Colonic mucosa (tissue), 4 donors: ENCODE measurements at regions not wholly inside any gene's neighbourhood (a gene's known extent, or its start where the extent isn't known, plus 50 kb on each side); places are given as distances from the start of the nearest gene placed in this dataset.
"Not testable (repeated sequence)": the region's sequence is repeated elsewhere in the genome, so short reads cannot be mapped to it uniquely, and the experiment has no call there.

Experiments
- DNase-seq: peaks from one replicate; pipeline ENCODE4 v3.0.0-alpha.2; 2020
- H3K27ac ChIP-seq: fragments of 200-600 bp; one replicate; pipeline ENCODE4 v1.8.0; 2021
- H3K27me3 ChIP-seq: fragments of 200-600 bp; one replicate; pipeline ENCODE4 v1.8.0; 2021
- H3K36me3 ChIP-seq: fragments of 200-600 bp; one replicate; pipeline ENCODE4 v1.8.0; 2021
- H3K4me1 ChIP-seq: fragments of 200-600 bp; one replicate; pipeline ENCODE4 v1.8.0; 2021; ENCODE audit warnings: mild to moderate bottlenecking
- H3K4me3 ChIP-seq: fragments of 200-600 bp; one replicate; pipeline ENCODE4 v1.8.0; 2021
- H3K9ac ChIP-seq, 2 donors: one replicate each; pipeline ENCODE4 v1.7.0; 2013; ENCODE audit warnings: control low read depth in 2 of 2, low read depth in 2 of 2, low read length in 2 of 2
- H3K9me3 ChIP-seq: fragments of 200-600 bp; one replicate; pipeline ENCODE4 v1.8.0; 2021
- intact Hi-C: fragments of 100-400 bp; cut with DNase I; formaldehyde crosslinking; loops from one replicate; pipeline ENCODE4 v1.14.1; 2022
- TF ChIP-seq, protein P1 (sequence below): fragments of 200-600 bp; IDR thresholded peaks from one replicate; pipeline ENCODE4 v1.8.0; 2022; ENCODE audit warnings: antibody characterized with exemption, mild to moderate bottlenecking
- donor health status: healthy.
- donor health status: DM: no; HTN: no; CAD: no.
- donor health status: DM: no; HTN: no; CAD: no.

DNA sequence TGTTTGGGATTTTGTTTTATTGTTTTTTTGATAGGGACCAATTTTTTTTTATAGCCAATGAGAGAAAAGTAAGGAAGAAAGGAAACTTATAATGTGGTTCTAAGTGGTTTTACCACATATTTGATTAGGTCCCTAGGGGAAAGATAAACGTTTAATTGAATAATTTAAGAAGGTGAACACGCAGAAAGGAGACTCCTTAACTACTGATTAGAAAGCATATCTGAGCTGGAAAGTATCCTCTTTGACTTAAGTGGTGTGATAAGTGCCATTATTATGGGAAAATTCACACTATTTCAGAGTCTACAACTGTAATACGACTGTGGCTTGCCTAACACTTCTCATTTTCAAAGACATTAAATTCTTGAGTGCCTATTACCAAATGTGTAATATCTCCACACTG is 106.5 kb upstream of the GRAMD1B start:
- intact Hi-C loops: no loop called here
- Histone ChIP-seq H3K4me1 (no peaks in the 10 kb centered on the region), H3K9ac (no peak overlapping the region), H3K36me3 (no peaks in the 10 kb centered on the region), H3K4me3 (no peak overlapping the region), H3K9me3 (no peaks in the 10 kb centered on the region), H3K27ac (no peak overlapping the region), H3K27me3 (no peaks in the 10 kb centered on the region)
- TF ChIP-seq, protein P1, sequence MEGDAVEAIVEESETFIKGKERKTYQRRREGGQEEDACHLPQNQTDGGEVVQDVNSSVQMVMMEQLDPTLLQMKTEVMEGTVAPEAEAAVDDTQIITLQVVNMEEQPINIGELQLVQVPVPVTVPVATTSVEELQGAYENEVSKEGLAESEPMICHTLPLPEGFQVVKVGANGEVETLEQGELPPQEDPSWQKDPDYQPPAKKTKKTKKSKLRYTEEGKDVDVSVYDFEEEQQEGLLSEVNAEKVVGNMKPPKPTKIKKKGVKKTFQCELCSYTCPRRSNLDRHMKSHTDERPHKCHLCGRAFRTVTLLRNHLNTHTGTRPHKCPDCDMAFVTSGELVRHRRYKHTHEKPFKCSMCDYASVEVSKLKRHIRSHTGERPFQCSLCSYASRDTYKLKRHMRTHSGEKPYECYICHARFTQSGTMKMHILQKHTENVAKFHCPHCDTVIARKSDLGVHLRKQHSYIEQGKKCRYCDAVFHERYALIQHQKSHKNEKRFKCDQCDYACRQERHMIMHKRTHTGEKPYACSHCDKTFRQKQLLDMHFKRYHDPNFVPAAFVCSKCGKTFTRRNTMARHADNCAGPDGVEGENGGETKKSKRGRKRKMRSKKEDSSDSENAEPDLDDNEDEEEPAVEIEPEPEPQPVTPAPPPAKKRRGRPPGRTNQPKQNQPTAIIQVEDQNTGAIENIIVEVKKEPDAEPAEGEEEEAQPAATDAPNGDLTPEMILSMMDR: no peak
- no peak for DNase-seq

DNA sequence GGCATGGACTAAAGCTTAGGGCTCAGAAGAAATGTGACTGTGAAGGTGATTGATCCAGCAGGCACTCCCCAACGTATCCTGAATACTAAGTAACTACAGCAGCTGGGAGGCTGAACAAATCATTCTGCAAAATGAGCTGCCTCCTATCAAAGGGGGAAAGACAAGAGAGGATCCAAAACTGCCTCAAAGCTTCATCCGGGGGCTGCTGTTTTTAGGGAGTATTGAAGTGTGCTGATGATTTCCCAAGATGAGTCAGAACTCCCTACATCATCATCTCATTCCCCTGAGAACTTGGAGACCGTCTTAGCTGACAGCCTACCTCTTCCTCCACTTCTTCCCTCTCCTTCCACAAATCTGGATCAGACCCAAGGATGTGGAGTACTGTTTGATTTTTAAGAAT is 108.4 kb upstream of the GRAMD1B start:
- H3K9me3 ChIP-seq: no peaks in the 10 kb centered on the region
- no peaks in the 10 kb centered on the region for H3K36me3 ChIP-seq
- TF ChIP-seq, protein P1: no peak
- H3K9ac ChIP-seq: no peak overlapping the region
- no peak for DNase-seq
- H3K4me1 ChIP-seq: no peaks in the 10 kb centered on the region
- H3K4me3 ChIP-seq: no peak overlapping the region
- no peak overlapping the region for H3K27ac ChIP-seq
- H3K27me3 ChIP-seq: no peaks in the 10 kb centered on the region
- intact Hi-C loops: no loop called here

DNA sequence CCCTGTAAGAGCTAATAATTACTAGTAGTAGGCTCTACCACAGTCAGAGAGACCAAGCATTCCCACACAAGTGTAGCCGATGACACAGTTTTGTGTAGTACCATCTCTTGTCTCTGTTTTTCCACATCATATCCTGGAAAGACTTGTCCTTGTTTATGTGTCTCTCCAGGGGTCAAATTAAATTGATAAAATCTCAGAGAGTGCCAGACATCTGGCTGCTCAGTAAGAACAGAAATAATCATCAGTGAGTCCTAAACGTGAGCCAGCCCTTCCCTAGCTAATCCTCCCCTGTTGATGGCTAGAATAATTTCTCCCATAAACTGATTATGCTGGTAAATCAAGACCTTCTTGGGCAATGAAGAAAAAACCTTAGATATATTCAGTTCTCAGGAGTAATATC is 111.4 kb upstream of the GRAMD1B start:
- no peaks in the 10 kb centered on the region for H3K36me3 ChIP-seq

DNA sequence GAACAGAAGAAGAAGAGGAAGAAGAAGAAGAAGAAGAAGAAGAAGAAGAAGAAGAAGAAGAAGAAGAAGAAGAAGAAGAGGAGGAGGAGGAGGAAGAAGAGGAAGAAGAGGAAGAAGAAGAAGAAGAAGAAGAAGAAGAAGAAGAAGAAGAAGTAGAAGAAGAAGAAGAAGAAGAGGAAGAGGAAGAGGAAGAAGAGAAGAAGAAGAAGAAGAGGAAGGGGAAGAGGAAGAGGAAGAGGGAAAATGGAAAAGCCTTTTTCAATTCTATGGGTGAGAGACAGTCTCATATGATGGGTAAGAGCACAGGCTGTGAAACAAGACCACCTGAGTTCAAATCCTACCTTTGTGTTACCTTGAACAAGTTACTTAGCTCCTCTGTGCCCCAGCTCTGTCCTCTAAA is 111.9 kb upstream of the GRAMD1B start:
- H3K9me3 ChIP-seq, H3K9ac ChIP-seq, H3K36me3 ChIP-seq, H3K27me3 ChIP-seq, H3K27ac ChIP-seq, H3K4me1 ChIP-seq, H3K4me3 ChIP-seq, DNase-seq, intact Hi-C loops: not testable (repeated sequence)

More for the DNA sequence above, 111.4 kb upstream of the GRAMD1B start:
- Histone ChIP-seq H3K27ac (no peak overlapping the region), H3K4me1 (no peaks in the 10 kb centered on the region), H3K4me3 (no peak overlapping the region), H3K9ac (no peak overlapping the region), H3K9me3 (no peaks in the 10 kb centered on the region), H3K27me3 (no peaks in the 10 kb centered on the region)
- no peak for DNase-seq
- TF ChIP-seq, protein P1: no peak
- intact Hi-C loops: no loop called here

DNA sequence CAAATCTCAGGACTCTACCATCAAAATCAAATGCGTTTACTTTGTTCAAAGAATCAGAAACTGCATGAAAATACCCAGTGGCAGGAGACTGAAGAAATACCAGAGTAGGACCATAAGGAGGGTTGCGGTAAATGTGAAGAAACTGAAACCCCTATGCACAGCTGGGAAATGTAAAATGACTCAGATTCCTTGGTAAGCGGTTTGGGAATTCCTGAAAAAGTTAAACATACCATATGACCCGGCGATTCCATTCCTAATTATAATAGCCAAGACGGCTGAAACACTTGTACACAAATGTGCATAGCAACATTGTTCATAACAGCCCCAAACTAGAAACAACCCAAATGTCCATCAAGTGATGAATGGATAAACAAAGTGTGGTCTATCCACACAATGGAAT is 114.1 kb upstream of the GRAMD1B start:
- H3K27me3 ChIP-seq: no peaks in the 10 kb centered on the region
- TF ChIP-seq, protein P1: no peak
- intact Hi-C loops: no loop called here

DNA sequence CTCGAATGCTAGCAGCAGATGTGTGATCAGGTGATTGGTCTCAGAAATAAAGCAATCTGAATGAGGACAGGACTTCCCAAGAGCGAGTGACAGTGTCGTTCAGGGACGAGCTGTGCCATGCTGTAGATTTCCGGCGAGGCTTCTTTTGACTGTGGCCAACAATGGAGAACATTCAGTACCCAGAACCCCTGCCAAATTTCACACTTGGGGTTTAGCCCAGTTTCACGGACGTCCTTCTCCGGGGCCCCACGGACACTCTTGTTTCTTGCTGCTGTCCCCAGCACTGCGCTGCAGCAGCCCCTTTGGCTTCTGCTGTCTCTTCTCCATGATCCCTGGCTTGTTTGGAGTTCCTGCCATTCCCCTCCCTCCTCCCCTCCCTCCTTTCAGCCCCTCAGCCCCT is 115.1 kb upstream of the GRAMD1B start:
- intact Hi-C loops: no loop called here
- Histone ChIP-seq H3K4me3 (no peak overlapping the region), H3K4me1 (no peaks in the 10 kb centered on the region), H3K9me3 (no peaks in the 10 kb centered on the region), H3K27ac (no peak overlapping the region), H3K36me3 (no peaks in the 10 kb centered on the region), H3K9ac (no peak overlapping the region), H3K27me3 (no peaks in the 10 kb centered on the region)
- DNase-seq: no peak
- TF ChIP-seq, protein P1: no peak

More for the DNA sequence above, 114.1 kb upstream of the GRAMD1B start:
- no peak for DNase-seq
- Histone ChIP-seq H3K27ac (no peak overlapping the region), H3K9me3 (no peaks in the 10 kb centered on the region), H3K9ac (no peak overlapping the region), H3K36me3 (no peaks in the 10 kb centered on the region), H3K4me3 (no peak overlapping the region), H3K4me1 (no peaks in the 10 kb centered on the region)
